ENCODE measurements at regions not wholly inside any gene's neighbourhood (a gene's known extent, or its start where the extent isn't known, plus 50 kb on each side); places are given as distances from the start of the nearest gene placed in this dataset.
A peak's percentile ranks its signal among the peaks of the same experiment; 100 is the strongest.

DNA sequence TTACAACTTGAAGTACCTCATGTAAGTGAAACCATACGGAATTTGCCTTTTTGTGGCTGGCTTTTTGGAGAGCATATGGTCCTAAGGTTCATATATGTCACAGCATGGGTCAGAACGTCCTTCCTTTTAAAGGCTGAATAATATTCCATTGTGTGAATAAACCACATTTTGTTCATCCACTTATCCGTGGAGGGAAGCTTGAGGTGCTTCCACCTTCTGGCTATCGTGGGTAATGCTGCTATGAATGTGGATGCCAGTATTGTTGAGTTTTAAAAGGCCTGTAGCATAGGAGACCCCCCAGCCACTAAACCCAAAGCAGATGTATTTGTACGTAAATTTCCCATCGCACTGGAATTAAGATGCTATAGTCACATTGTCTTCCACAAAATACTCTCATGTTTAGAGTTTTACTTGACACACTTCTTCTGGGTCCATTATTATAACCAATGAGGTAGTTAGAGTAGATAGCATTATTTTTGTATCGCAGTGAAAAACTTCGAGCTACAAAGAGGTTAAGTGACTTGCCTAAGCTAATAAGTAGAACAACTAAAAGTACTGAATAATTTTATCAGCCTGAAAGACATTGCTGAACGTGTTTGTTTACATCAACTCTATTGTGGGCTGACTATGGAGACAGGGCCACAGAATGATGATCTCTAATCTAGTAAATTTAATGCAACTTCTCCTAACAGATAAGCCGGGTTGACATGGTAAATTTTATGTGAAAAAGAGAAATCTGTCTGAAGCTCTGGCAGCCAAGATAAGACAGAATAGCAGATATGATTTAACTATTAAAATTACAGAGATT lies 183.0 kb upstream of the CTBP2 start:
- Histone ChIP-seq H3K36me3 (ENCODE audit: control insufficient read depth in 4 of 4, insufficient read depth in 4 of 4, low read length in 4 of 4) (no peaks in the 10 kb centered on the region), H3K27me3 (ENCODE audit: control insufficient read depth in 3 of 3, insufficient read depth in 3 of 3, low read length in 2 of 3) (no peaks in the 10 kb centered on the region), H3K4me1 (ENCODE audit: control insufficient read depth in 5 of 5, insufficient read depth in 5 of 5, low read length in 5 of 5) (peaks cover 0 to 20% (median 4%) of the 10 kb centered on the region in 5 donors), H3K9me3 (ENCODE audit: control insufficient read depth in 4 of 4, insufficient read depth in 3 of 4, low read length in 3 of 4) (no peaks in the 10 kb centered on the region), H3K4me3 (no peak overlapping the region), H3K27ac (ENCODE audit: low read depth in 1 of 2, low read length in 1 of 2) (no peak overlapping the region), H3K9ac (ENCODE audit: insufficient read depth in 1 of 2, low read length in 2 of 2) (no peak overlapping the region)
- WGBS, 2 donors, result 67 to 71% methylated on average over 10 of the region's 10 CpGs
- ATAC-seq (ENCODE audit: insufficient read depth, low FRiP score) (no peak), DNase-seq (peak; percentile 25 to 53 (median 50))
- TF ChIP-seq CTCF (IDR thresholded peaks at IDR 0.05; ENCODE audit: control extremely low read depth, extremely low read depth), result peak; percentile 10

DNA sequence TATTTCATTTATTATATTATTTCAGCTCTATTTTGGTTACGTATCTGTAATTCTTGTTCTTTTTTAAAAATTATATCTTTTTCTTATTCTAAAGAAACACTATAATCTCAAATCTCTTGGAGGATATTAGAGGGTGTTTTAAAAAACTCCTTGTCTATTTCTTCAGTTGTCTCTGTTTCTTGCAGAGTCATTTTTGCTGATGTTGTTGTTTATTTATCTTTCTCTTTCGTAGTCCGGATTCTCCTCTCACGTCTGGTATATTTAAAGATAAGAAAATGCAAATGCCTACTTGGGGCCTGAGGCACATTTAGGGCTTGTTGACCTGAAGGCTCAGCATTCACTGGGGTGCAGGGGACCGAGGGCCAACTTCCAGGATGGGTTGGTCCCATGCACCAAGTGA lies 181.2 kb upstream of the CTBP2 start:
- Histone ChIP-seq H3K9me3 (ENCODE audit: control insufficient read depth in 4 of 4, insufficient read depth in 3 of 4, low read length in 3 of 4) (peaks cover 0 to 3% (median 0%) of the 10 kb centered on the region in 4 donors), H3K9ac (ENCODE audit: insufficient read depth in 1 of 2, low read length in 2 of 2) (no peak overlapping the region), H3K27me3 (ENCODE audit: control insufficient read depth in 3 of 3, insufficient read depth in 3 of 3, low read length in 2 of 3) (no peaks in the 10 kb centered on the region), H3K27ac (ENCODE audit: low read depth in 1 of 2, low read length in 1 of 2) (no peak overlapping the region), H3K36me3 (ENCODE audit: control insufficient read depth in 4 of 4, insufficient read depth in 4 of 4, low read length in 4 of 4) (no peaks in the 10 kb centered on the region), H3K4me1 (ENCODE audit: control insufficient read depth in 5 of 5, insufficient read depth in 5 of 5, low read length in 5 of 5) (peaks cover 0 to 20% (median 4%) of the 10 kb centered on the region in 5 donors), H3K4me3 (no peak overlapping the region)
- peak in 1 of 3 donors; percentile 4 for DNase-seq
- no peak for TF ChIP-seq CTCF (IDR thresholded peaks at IDR 0.05; ENCODE audit: control extremely low read depth, extremely low read depth)
- ATAC-seq (ENCODE audit: insufficient read depth, low FRiP score), result no peak
- WGBS, 2 donors, result 85 to 86% methylated on average over 5 of the region's 5 CpGs

DNA sequence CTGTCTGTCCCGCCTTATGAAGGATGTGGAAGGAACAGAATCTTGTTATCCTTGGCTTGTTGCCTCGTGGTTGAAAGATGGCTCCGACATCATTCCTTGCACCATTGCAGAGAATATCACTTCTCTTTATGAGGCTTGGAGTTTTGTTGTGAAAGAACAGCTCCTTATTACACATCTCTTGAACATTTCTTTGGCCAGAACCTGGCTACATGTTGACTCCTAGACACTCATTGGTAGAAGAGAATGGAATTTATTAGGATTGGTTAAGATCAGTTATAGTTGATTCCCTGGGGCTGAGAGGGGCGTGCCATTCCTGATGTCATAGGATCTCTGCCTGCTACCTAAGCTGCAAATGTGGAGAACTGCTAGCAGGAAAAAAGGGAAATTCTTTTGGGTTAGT lies 180.5 kb upstream of the CTBP2 start:
- 65 to 72% methylated on average over 4 of the region's 4 CpGs for WGBS, 2 donors
- peaks cover 0 to 3% (median 0%) of the 10 kb centered on the region in 4 donors for H3K9me3 ChIP-seq (ENCODE audit: control insufficient read depth in 4 of 4, insufficient read depth in 3 of 4, low read length in 3 of 4)
- DNase-seq, result peak in 1 of 3 donors; percentile 2
- H3K4me1 ChIP-seq (ENCODE audit: control insufficient read depth in 5 of 5, insufficient read depth in 5 of 5, low read length in 5 of 5), result peaks cover 0 to 20% (median 4%) of the 10 kb centered on the region in 5 donors
- no peaks in the 10 kb centered on the region for H3K27me3 ChIP-seq (ENCODE audit: control insufficient read depth in 3 of 3, insufficient read depth in 3 of 3, low read length in 2 of 3)
- no peak overlapping the region for H3K4me3 ChIP-seq
- TF ChIP-seq CTCF (IDR thresholded peaks at IDR 0.05; ENCODE audit: control extremely low read depth, extremely low read depth), result no peak
- no peaks in the 10 kb centered on the region for H3K36me3 ChIP-seq (ENCODE audit: control insufficient read depth in 4 of 4, insufficient read depth in 4 of 4, low read length in 4 of 4)
- H3K9ac ChIP-seq (ENCODE audit: insufficient read depth in 1 of 2, low read length in 2 of 2), result no peak overlapping the region
- ATAC-seq (ENCODE audit: insufficient read depth, low FRiP score), result no peak
- H3K27ac ChIP-seq (ENCODE audit: low read depth in 1 of 2, low read length in 1 of 2), result no peak overlapping the region
